DOHH2 (cell line): ENCODE measurements at regions not wholly inside any gene's neighbourhood (a gene's known extent, or its start where the extent isn't known, plus 50 kb on each side); places are given as distances from the start of the nearest gene placed in this dataset.

ENCODE experiments used
- H3F3A ChIP-seq: fragments of 200-600 bp; sonication (generic), shearing (Covaris generic); 2 replicates; pipeline ENCODE4 v1.6.0; 2016; ENCODE audit warnings: antibody characterized with exemption, mild to moderate bottlenecking; ENCODE audit not compliant: control insufficient read depth, insufficient read depth
- H3K27ac ChIP-seq: fragments of 200-600 bp; sonication (generic); 2 replicates; pipeline ENCODE4 v1.5.1; 2014; ENCODE audit warnings: low read depth, mild to moderate bottlenecking, low read length, moderate library complexity
- H3K27me3 ChIP-seq: fragments of 200-600 bp; sonication (generic); 2 replicates; pipeline ENCODE4 v1.6.1; 2014; ENCODE audit warnings: mild to moderate bottlenecking, low read length, mixed read lengths; ENCODE audit not compliant: control insufficient read depth
- H3K36me3 ChIP-seq: fragments of 200-600 bp; sonication (generic); 2 replicates; pipeline ENCODE4 v1.6.1; 2014; ENCODE audit warnings: mild to moderate bottlenecking, low read length, moderate library complexity, mixed read lengths; ENCODE audit not compliant: control insufficient read depth
- H3K4me1 ChIP-seq: fragments of 200-600 bp; sonication (generic); 2 replicates; pipeline ENCODE4 v1.6.1; 2014; ENCODE audit warnings: mild to moderate bottlenecking, low read length, mixed read lengths; ENCODE audit not compliant: control insufficient read depth
- H3K4me2 ChIP-seq: fragments of 200-600 bp; sonication (generic); 2 replicates; pipeline ENCODE4 v1.6.0; 2014; ENCODE audit warnings: mild to moderate bottlenecking, low read length, moderate library complexity
- H3K4me3 ChIP-seq: fragments of 200-600 bp; sonication (generic); 2 replicates; pipeline ENCODE4 v1.5.1; 2014; ENCODE audit warnings: mild to moderate bottlenecking, low read length, mixed read lengths
- H3K79me2 ChIP-seq: fragments of 200-600 bp; sonication (generic); 2 replicates; pipeline ENCODE4 v1.6.1; 2014; ENCODE audit warnings: mild to moderate bottlenecking, low read length, mixed read lengths; ENCODE audit not compliant: control insufficient read depth
- H3K9me2 ChIP-seq: fragments of 200-600 bp; sonication (generic); replicated peaks from 2 replicates; pipeline ENCODE4 v1.6.1; 2014; ENCODE audit warnings: mild to moderate bottlenecking, low read length, mixed read lengths; ENCODE audit not compliant: control insufficient read depth
- H3K9me3 ChIP-seq: fragments of 200-600 bp; sonication (generic); 2 replicates; pipeline ENCODE4 v1.6.1; 2014; ENCODE audit warnings: antibody characterized with exemption, low read length, mixed read lengths; ENCODE audit not compliant: control insufficient read depth, insufficient read depth
- H4K20me1 ChIP-seq: fragments of 200-600 bp; sonication (generic); 2 replicates; pipeline ENCODE4 v1.6.0; 2014; ENCODE audit warnings: low read depth, mild to moderate bottlenecking, antibody characterized with exemption, low read length, moderate library complexity; ENCODE audit not compliant: control insufficient read depth, insufficient read depth
- EZH2phosphoT487 ChIP-seq: fragments of 200-600 bp; sonication (generic); IDR thresholded peaks from 2 replicates; pipeline ENCODE4 v1.6.1; 2017; ENCODE audit warnings: borderline replicate concordance, mild to moderate bottlenecking, antibody characterized with exemption, low read length, moderate library complexity, mixed read lengths
- TF ChIP-seq, protein P1 (sequence below): fragments of 200-600 bp; sonication (generic); IDR thresholded peaks from one replicate; pipeline ENCODE4 v1.5.1; 2014; ENCODE audit warnings: antibody characterized with exemption, mild to moderate bottlenecking, low read depth, low read length; ENCODE audit not compliant: poor library complexity, severe bottlenecking

DNA sequence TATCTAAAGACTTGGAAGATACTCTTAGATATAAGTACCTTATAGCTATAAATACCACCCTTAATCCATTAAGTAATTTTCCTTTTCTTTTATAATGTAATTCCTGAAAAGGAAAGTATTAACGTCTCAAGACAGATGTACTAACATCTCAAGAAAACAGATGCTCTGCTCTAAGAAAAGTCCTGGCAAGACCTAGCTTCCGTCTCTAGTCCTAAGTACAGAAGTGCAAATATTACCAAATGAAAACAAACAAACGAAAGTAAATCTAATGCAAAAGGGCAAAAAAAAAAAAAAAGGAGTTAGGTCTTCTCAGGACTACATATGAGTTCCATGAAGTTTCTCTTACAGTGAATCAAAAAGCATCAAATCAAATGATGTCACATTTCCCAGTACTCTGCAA lies 106.8 kb upstream of the PDE10A start:
- no peak overlapping the region for H3K4me2 ChIP-seq
- peaks cover under 1% of the 10 kb centered on the region for H3K27me3 ChIP-seq
- H3K4me3 ChIP-seq: no peak overlapping the region
- H3K4me1 ChIP-seq: no peaks in the 10 kb centered on the region
- H3F3A ChIP-seq: no peaks in the 10 kb centered on the region
- no peaks in the 10 kb centered on the region for H3K36me3 ChIP-seq
- H4K20me1 ChIP-seq: no peaks in the 10 kb centered on the region
- no peak for TF ChIP-seq EZH2phosphoT487
- TF ChIP-seq, protein P1, sequence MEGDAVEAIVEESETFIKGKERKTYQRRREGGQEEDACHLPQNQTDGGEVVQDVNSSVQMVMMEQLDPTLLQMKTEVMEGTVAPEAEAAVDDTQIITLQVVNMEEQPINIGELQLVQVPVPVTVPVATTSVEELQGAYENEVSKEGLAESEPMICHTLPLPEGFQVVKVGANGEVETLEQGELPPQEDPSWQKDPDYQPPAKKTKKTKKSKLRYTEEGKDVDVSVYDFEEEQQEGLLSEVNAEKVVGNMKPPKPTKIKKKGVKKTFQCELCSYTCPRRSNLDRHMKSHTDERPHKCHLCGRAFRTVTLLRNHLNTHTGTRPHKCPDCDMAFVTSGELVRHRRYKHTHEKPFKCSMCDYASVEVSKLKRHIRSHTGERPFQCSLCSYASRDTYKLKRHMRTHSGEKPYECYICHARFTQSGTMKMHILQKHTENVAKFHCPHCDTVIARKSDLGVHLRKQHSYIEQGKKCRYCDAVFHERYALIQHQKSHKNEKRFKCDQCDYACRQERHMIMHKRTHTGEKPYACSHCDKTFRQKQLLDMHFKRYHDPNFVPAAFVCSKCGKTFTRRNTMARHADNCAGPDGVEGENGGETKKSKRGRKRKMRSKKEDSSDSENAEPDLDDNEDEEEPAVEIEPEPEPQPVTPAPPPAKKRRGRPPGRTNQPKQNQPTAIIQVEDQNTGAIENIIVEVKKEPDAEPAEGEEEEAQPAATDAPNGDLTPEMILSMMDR: no peak
- no peaks in the 10 kb centered on the region for H3K79me2 ChIP-seq
- H3K9me2 ChIP-seq: no peaks in the 10 kb centered on the region
- no peaks in the 10 kb centered on the region for H3K9me3 ChIP-seq
- no peak overlapping the region for H3K27ac ChIP-seq

DNA sequence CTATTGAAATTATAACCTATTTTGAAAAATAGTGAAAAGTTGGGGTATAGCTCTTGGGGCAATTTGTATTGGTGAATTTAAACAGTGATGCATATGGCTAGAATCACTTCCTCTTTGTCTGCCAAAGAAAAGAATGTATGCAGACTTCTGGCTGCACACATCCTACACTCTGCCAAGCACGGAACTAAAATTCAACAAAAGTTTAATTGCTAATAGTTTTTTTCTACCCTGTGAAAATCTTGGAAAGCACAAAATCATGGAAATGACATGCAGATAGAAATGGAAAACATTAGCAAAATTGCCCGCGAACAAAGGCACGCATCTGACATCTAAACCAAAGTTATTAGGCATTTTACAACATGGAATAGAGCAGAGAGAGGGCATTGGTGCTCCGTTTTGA lies 106.4 kb upstream of the PDE10A start:
- no peaks in the 10 kb centered on the region for H3F3A ChIP-seq
- no peaks in the 10 kb centered on the region for H3K9me2 ChIP-seq
- TF ChIP-seq EZH2phosphoT487: no peak
- TF ChIP-seq, protein P1: no peak
- H3K27ac ChIP-seq: no peak overlapping the region
- H3K36me3 ChIP-seq: no peaks in the 10 kb centered on the region
- H3K27me3 ChIP-seq: no peaks in the 10 kb centered on the region
- H3K4me1 ChIP-seq: no peaks in the 10 kb centered on the region
- H3K4me3 ChIP-seq: no peak overlapping the region
- no peak overlapping the region for H3K4me2 ChIP-seq
- no peaks in the 10 kb centered on the region for H3K79me2 ChIP-seq
- no peaks in the 10 kb centered on the region for H3K9me3 ChIP-seq
- no peaks in the 10 kb centered on the region for H4K20me1 ChIP-seq

DNA sequence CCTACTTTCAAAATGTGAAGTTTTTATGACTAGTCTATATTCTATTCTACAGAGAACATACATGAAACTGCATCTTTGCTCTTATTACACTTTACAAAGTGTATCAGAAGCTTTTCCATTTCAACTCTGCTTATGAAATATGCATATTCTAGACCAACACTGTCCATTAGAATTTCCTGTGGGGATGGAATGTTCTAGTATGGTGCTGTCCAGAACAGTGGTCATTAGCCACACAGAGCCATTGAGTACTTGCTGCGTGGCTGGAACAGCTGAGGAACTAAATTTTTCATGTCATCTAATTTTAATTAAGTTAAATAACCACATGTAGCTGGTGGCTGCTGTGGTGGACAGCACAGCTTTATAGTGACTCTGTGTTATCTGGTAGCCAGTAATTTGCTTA lies 105.9 kb upstream of the PDE10A start:
- Histone ChIP-seq H3K9me2 (no peaks in the 10 kb centered on the region), H3K4me3 (no peak overlapping the region), H3K27me3 (no peaks in the 10 kb centered on the region), H3K36me3 (no peaks in the 10 kb centered on the region), H3K4me2 (no peak overlapping the region), H3K4me1 (no peaks in the 10 kb centered on the region), H3K27ac (no peak overlapping the region), H3F3A (no peaks in the 10 kb centered on the region), H4K20me1 (no peaks in the 10 kb centered on the region), H3K9me3 (no peaks in the 10 kb centered on the region), H3K79me2 (no peaks in the 10 kb centered on the region)
- TF ChIP-seq EZH2phosphoT487: no peak
- TF ChIP-seq, protein P1: no peak

DNA sequence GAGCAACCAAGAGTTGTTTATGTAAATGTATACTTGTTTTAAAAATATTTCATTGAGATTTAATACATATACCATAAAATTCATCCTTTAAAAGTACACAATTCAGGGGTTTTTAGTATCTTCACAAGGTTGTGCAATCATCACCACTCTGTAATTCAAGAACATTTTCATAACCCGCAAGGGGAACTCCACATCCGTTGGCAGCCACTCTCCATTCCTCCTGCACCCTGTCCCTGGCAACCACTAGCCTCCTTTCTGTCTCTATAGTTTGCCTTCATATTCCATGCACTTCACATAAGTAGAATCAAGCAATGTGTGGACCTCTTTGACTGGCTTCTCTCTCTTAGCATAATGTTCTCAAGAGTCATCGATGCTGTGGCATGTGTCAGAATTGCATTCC lies 104.2 kb upstream of the PDE10A start:
- no peaks in the 10 kb centered on the region for H3K9me2 ChIP-seq
- H3K79me2 ChIP-seq: no peaks in the 10 kb centered on the region
- no peak overlapping the region for H3K27ac ChIP-seq
- no peaks in the 10 kb centered on the region for H3K27me3 ChIP-seq
- H3K36me3 ChIP-seq: no peaks in the 10 kb centered on the region
- no peaks in the 10 kb centered on the region for H3F3A ChIP-seq
- H3K9me3 ChIP-seq: peaks cover under 1% of the 10 kb centered on the region; the same call in 1 of the 2 replicates
- no peaks in the 10 kb centered on the region for H3K4me1 ChIP-seq
- no peaks in the 10 kb centered on the region for H4K20me1 ChIP-seq
- no peak overlapping the region for H3K4me3 ChIP-seq
- H3K4me2 ChIP-seq: no peak overlapping the region
- TF ChIP-seq EZH2phosphoT487: no peak
- TF ChIP-seq, protein P1: no peak
